ENCODE measurements at regions not wholly inside any gene's neighbourhood (a gene's known extent, or its start where the extent isn't known, plus 50 kb on each side); places are given as distances from the start of the nearest gene placed in this dataset.

- no peak for TF ChIP-seq PBX3 (IDR thresholded peaks at IDR 0.05)
Measured at GRCh38 chr20:4484379-4484997, 201.8 kb upstream of the PRNP start (continued).

GRCh38 chr20:4483961-4484360 is 202.3 kb upstream of the PRNP start:
- Histone ChIP-seq H3K4me1 (peaks cover 8% of the 10 kb centered on the region; the same call in 1 of the 3 replicates), H3K27ac (no peak overlapping the region), H3K9me3 (no peaks in the 10 kb centered on the region), H3K4me2 (no peak overlapping the region), H3K4me3 (no peak overlapping the region)
- ATAC-seq (no peak), DNase-seq (ENCODE audit: low read depth in 1 of 2, low spot score in 1 of 2) (no peak), FAIRE-seq (no peak)
- ChIA-PET POLR2A (no interaction called here), CTCF (interaction anchor here (0.7 kb wide), 1 partner anchor 64 kb away, joined by 3 read pairs; no protein-coding TSS in a partner anchor)
- TF ChIP-seq MAFK (IDR thresholded peaks at IDR 0.05; ENCODE audit: partially characterized antibody) (no peak), RARB (CRISPR knock-in tag; IDR thresholded peaks at IDR 0.05) (no peak)

- FAIRE-seq = no peak
- CTCF ChIA-PET = interaction anchor here (0.7 kb wide), 1 partner anchor 64 kb away, joined by 3 read pairs; no protein-coding TSS in a partner anchor
- ATAC-seq = no peak
- Histone ChIP-seq H3K4me1 (peaks cover 7% of the 10 kb centered on the region; the same call in 1 of the 3 replicates), H3K27ac (0 out of 6 replicates have a peak overlapping the region, but pooled peaks of 1 of the 2 experiments have one; percentile 4), H3K4me2 (no peak overlapping the region), H3K4me3 (no peak overlapping the region), H3K9me3 (no peaks in the 10 kb centered on the region)
- POLR2A ChIA-PET = no interaction called here
- WGBS (ENCODE audit: missing lambda C conversion rate) = 91% methylated on average over 2 of the region's 2 CpGs
- no peak for DNase-seq (ENCODE audit: low read depth in 1 of 2, low spot score in 1 of 2)
- TF ChIP-seq PBX3 (IDR thresholded peaks at IDR 0.05) = no peak
- no peak for TF ChIP-seq NFE2L2 (conservative IDR thresholded peaks at IDR 0.05; ENCODE audit: low read length)
- no peak for TF ChIP-seq HOXB13 (CRISPR knock-in tag; IDR thresholded peaks at IDR 0.05; ENCODE audit: low read depth)
- no peak for TF ChIP-seq TFCP2L1 (CRISPR knock-in tag; IDR thresholded peaks at IDR 0.05)
- no peak for TF ChIP-seq BCL3 (IDR thresholded peaks at IDR 0.05)
Measured at GRCh38 chr20:4483486-4483885, 202.8 kb upstream of the PRNP start.

GRCh38 chr20:4480104-4480503 is 206.2 kb upstream of the PRNP start:
- Histone ChIP-seq H3K4me1 (peaks cover 7% of the 10 kb centered on the region; the same call in 1 of the 3 replicates), H3K4me3 (no peak overlapping the region), H3K9me3 (no peaks in the 10 kb centered on the region), H3K27ac (no peak overlapping the region), H3K4me2 (no peak overlapping the region)
- no peak for FAIRE-seq
- ChIA-PET POLR2A (interaction anchor here (0.6 kb wide), 2 partner anchors 10 to 47 kb away, joined by 3 to 11 read pairs; no protein-coding TSS in a partner anchor), CTCF (interaction anchor here (1.3 to 1.8 kb wide), 2 partner anchors 19 to 112 kb away, joined by 4 to 5 read pairs; no protein-coding TSS in a partner anchor)
- peak; percentile 74 to 77; a peak in 4 of 6 replicates for ATAC-seq
- TF ChIP-seq E2F6 (IDR thresholded peaks at IDR 0.05; ENCODE audit: borderline replicate concordance, low read depth) (no peak), NR3C1 (IDR thresholded peaks at IDR 0.05) (no peak), KDM1A (IDR thresholded peaks at IDR 0.05; ENCODE audit: low read depth) (no peak), MYC (IDR thresholded peaks at IDR 0.05; ENCODE audit: borderline replicate concordance, low read length) (no peak), NPAS2 (CRISPR knock-in tag; IDR thresholded peaks at IDR 0.05; ENCODE audit: borderline replicate concordance) (no peak), CBX8 (IDR thresholded peaks at IDR 0.05) (no peak)
- 76% methylated on average over 3 of the region's 3 CpGs for WGBS (ENCODE audit: missing lambda C conversion rate)
- DNase-seq (ENCODE audit: low read depth in 1 of 2, low spot score in 1 of 2) = no peak

Data from A549 (cell line).